D341Med (cell line): ENCODE measurements at regions not wholly inside any gene's neighbourhood (a gene's known extent, or its start where the extent isn't known, plus 50 kb on each side); places are given as distances from the start of the nearest gene placed in this dataset.

ENCODE experiments used
- DNase-seq: peaks from one replicate; pipeline ENCODE4 v3.0.0; 2012; ENCODE audit warnings: low spot score

- no peak for DNase-seq
Observed at GRCh38 chr15:98555173-98555515, 93.2 kb upstream of the IGF1R start.

- DNase-seq, result no peak
Observed at GRCh38 chr15:98556321-98556720, 92.0 kb upstream of the IGF1R start.

- no peak for DNase-seq
Observed at GRCh38 chr15:98560338-98560737, 88.0 kb upstream of the IGF1R start.

- no peak for DNase-seq
Observed at GRCh38 chr15:98561169-98561941, 87.0 kb upstream of the IGF1R start.

- DNase-seq, result no peak
Observed at GRCh38 chr15:98562331-98562937, 85.9 kb upstream of the IGF1R start.

GRCh38 chr15:98565566-98565965 lies 82.8 kb upstream of the IGF1R start:
- DNase-seq, result no peak

- DNase-seq, result no peak
Observed at GRCh38 chr15:98567951-98568350, 80.4 kb upstream of the IGF1R start.

- no peak for DNase-seq
Observed at GRCh38 chr15:98568382-98569017, 79.8 kb upstream of the IGF1R start.

- no peak for DNase-seq
Observed at GRCh38 chr15:98570119-98570518, 78.2 kb upstream of the IGF1R start.

GRCh38 chr15:98580572-98580971 lies 67.8 kb upstream of the IGF1R start:
- DNase-seq, result no peak

- no peak for DNase-seq
Observed at GRCh38 chr15:98581715-98582114, 66.6 kb upstream of the IGF1R start.

- DNase-seq, result no peak
Observed at GRCh38 chr15:98582900-98583554, 65.3 kb upstream of the IGF1R start.

GRCh38 chr15:98583771-98584430 lies 64.4 kb upstream of the IGF1R start:
- no peak for DNase-seq

- DNase-seq, result no peak
Observed at GRCh38 chr15:98586066-98586465, 62.3 kb upstream of the IGF1R start.

GRCh38 chr15:98592136-98592535 lies 56.2 kb upstream of the IGF1R start:
- no peak for DNase-seq

- DNase-seq, result no peak
Observed at GRCh38 chr15:98596131-98596530, 52.2 kb upstream of the IGF1R start.

- no peak for DNase-seq
Observed at GRCh38 chr15:98596885-98597392, 51.4 kb upstream of the IGF1R start.

GRCh38 chr15:98597666-98598065 lies 50.7 kb upstream of the IGF1R start:
- no peak for DNase-seq
